ENCODE measurements at regions not wholly inside any gene's neighbourhood (a gene's known extent, or its start where the extent isn't known, plus 50 kb on each side); places are given as distances from the start of the nearest gene placed in this dataset.
"Not testable (repeated sequence)": the region's sequence is repeated elsewhere in the genome, so short reads cannot be mapped to it uniquely, and the experiment has no call there.

- no peak for ATAC-seq
These were observed 110.0 kb upstream of the VANGL1 start for GRCh38 chr1:115531631-115532264.

- no peak for ATAC-seq
These were observed 111.4 kb upstream of the VANGL1 start for GRCh38 chr1:115530407-115530806.

- peak; percentile 36 for ATAC-seq
These were observed 112.4 kb upstream of the VANGL1 start for GRCh38 chr1:115529216-115529897.

- not testable (repeated sequence) for ATAC-seq
These were observed 113.4 kb upstream of the VANGL1 start for GRCh38 chr1:115528336-115528735.

GRCh38 chr1:115527746-115528145 is 114.0 kb upstream of the VANGL1 start:
- peak; percentile 54 for ATAC-seq

GRCh38 chr1:115526900-115527299 is 114.9 kb upstream of the VANGL1 start:
- ATAC-seq: no peak

- peak; percentile 83 for ATAC-seq
These were observed 117.5 kb upstream of the VANGL1 start for GRCh38 chr1:115524236-115524635.

GRCh38 chr1:115522386-115522785 is 119.4 kb upstream of the VANGL1 start:
- no peak for ATAC-seq

GRCh38 chr1:115515270-115515669 is 126.5 kb upstream of the VANGL1 start:
- ATAC-seq: no peak

GRCh38 chr1:115510226-115510625 is 131.5 kb upstream of the VANGL1 start:
- not testable (repeated sequence) for ATAC-seq

GRCh38 chr1:115507901-115508300 is 133.9 kb upstream of the VANGL1 start:
- ATAC-seq: no peak

- no peak for ATAC-seq
These were observed 134.7 kb upstream of the VANGL1 start for GRCh38 chr1:115506924-115507589.

GRCh38 chr1:115506518-115506917 is 135.3 kb upstream of the VANGL1 start:
- ATAC-seq: no peak

- ATAC-seq: no peak
These were observed 136.6 kb upstream of the VANGL1 start for GRCh38 chr1:115505148-115505571.

GRCh38 chr1:115502183-115502582 is 139.6 kb upstream of the VANGL1 start:
- ATAC-seq: not testable (repeated sequence)

GRCh38 chr1:115501476-115501875 is 140.3 kb upstream of the VANGL1 start:
- no peak for ATAC-seq

GRCh38 chr1:115499253-115499652 is 142.5 kb upstream of the VANGL1 start:
- ATAC-seq: no peak

GRCh38 chr1:115496904-115497527 is 144.8 kb upstream of the VANGL1 start:
- ATAC-seq: peak; percentile 41

GRCh38 chr1:115495625-115496024 is 146.1 kb upstream of the VANGL1 start:
- peak; percentile 71 for ATAC-seq

GRCh38 chr1:115495111-115495510 is 146.7 kb upstream of the VANGL1 start:
- no peak for ATAC-seq

- no peak for ATAC-seq
These were observed 147.9 kb upstream of the VANGL1 start for GRCh38 chr1:115493834-115494233.

GRCh38 chr1:115492880-115493279 is 148.9 kb upstream of the VANGL1 start:
- ATAC-seq: no peak

GRCh38 chr1:115492019-115492595 is 149.7 kb upstream of the VANGL1 start:
- no peak for ATAC-seq

All from esophagus mucosa (tissue), 1 donor.